ENCODE measurements at regions not wholly inside any gene's neighbourhood (a gene's known extent, or its start where the extent isn't known, plus 50 kb on each side); places are given as distances from the start of the nearest gene placed in this dataset.

DNA sequence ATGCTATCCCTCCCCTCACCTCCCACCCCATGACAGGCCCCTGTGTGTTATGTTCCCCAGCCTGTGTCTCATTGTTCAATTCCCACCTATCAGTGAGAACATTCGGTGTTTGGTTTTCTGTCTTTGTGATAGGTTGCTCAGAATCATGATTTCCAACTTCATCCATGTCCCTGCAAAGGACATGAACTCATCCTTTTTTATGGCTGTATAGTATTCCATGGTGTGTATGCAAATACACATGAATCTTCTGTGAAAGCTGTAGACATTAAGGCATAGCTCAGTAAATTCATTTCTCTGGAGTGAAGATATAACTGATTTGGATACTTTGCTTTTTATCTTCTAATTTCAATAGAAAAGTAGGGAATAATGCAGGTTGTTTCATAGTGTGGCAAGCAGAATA lies 125.8 kb upstream of the C1QTNF9B start:
- no peak overlapping the region for H3K4me3 Mint-ChIP-seq
- H3K27ac Mint-ChIP-seq = no peak overlapping the region
- DNase-seq = no peak
- no peaks in the 10 kb centered on the region for H3K9me3 Mint-ChIP-seq
- H3K36me3 Mint-ChIP-seq (ENCODE audit: low read depth) = no peaks in the 10 kb centered on the region
- TF ChIP-seq, protein P1, sequence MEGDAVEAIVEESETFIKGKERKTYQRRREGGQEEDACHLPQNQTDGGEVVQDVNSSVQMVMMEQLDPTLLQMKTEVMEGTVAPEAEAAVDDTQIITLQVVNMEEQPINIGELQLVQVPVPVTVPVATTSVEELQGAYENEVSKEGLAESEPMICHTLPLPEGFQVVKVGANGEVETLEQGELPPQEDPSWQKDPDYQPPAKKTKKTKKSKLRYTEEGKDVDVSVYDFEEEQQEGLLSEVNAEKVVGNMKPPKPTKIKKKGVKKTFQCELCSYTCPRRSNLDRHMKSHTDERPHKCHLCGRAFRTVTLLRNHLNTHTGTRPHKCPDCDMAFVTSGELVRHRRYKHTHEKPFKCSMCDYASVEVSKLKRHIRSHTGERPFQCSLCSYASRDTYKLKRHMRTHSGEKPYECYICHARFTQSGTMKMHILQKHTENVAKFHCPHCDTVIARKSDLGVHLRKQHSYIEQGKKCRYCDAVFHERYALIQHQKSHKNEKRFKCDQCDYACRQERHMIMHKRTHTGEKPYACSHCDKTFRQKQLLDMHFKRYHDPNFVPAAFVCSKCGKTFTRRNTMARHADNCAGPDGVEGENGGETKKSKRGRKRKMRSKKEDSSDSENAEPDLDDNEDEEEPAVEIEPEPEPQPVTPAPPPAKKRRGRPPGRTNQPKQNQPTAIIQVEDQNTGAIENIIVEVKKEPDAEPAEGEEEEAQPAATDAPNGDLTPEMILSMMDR (IDR thresholded peaks at IDR 0.05) = no peak
- peaks cover 5% of the 10 kb centered on the region; the same call in 1 of the 2 replicates for H3K4me1 Mint-ChIP-seq (ENCODE audit: low read depth)
- H3K27me3 Mint-ChIP-seq (ENCODE audit: insufficient read depth) = no peaks in the 10 kb centered on the region; the same call in none of the 2 replicates

- H3K27me3 Mint-ChIP-seq (ENCODE audit: insufficient read depth) = peaks cover 1% of the 10 kb centered on the region
- TF ChIP-seq, protein P1 (IDR thresholded peaks at IDR 0.05) = no peak
- DNase-seq = no peak
- H3K27ac Mint-ChIP-seq = no peak overlapping the region
- H3K4me1 Mint-ChIP-seq (ENCODE audit: low read depth) = peaks cover 12% of the 10 kb centered on the region
- no peaks in the 10 kb centered on the region for H3K9me3 Mint-ChIP-seq
- no peak overlapping the region for H3K4me3 Mint-ChIP-seq
- H3K36me3 Mint-ChIP-seq (ENCODE audit: low read depth) = no peaks in the 10 kb centered on the region
These were observed 130.2 kb upstream of the C1QTNF9B start for GRCh38 chr13:24027494-24027893.

DNA sequence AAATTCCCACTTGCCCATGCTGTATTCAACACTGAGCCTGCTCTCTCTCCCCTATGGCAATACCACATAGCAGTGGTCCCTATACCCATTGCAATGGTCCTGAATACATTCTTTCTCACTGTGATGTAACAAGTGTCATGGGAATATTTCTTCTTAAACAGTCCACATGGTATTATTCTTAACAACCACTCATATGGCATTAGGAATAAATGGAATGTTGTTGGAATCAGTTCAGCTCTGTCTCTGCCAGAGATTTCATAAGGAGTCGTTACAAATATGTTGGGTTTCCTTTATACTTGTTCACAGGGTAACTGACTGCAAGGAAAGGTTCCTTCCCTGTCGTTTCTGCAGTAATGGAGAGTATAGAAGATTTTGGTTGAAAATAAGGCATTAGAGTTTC lies 128.3 kb upstream of the SPATA13 start:
- Mint-ChIP-seq H3K4me3 (no peak overlapping the region), H3K27me3 (ENCODE audit: insufficient read depth) (peaks cover 1% of the 10 kb centered on the region; the same call in 1 of the 2 replicates), H3K9me3 (no peaks in the 10 kb centered on the region), H3K4me1 (ENCODE audit: low read depth) (peaks cover 30% of the 10 kb centered on the region), H3K36me3 (ENCODE audit: low read depth) (no peaks in the 10 kb centered on the region), H3K27ac (peak overlapping the region; percentile 47)
- TF ChIP-seq, protein P1 (IDR thresholded peaks at IDR 0.05) = no peak
- DNase-seq = peak; percentile 56

DNA sequence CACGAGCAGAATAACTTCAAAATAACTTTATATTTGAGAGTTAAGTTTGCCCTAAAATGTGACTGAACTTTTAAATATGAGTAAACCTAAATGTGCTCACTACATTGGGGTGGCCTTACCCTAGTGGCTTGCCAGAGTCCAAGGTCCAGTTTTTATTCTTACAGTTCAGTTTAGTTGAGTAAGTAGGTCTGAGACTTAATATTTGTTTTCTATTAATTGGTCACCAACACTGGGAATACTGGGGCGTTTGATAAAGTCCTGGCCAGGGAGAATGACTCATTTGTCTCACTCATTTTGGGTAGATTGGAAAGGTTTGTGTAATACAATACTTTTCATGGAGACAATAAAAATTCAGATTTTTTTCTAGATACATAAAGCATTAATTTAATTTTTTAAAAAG lies 127.8 kb upstream of the SPATA13 start:
- Mint-ChIP-seq H3K27me3 (ENCODE audit: insufficient read depth) (peaks cover 1% of the 10 kb centered on the region; the same call in 1 of the 2 replicates), H3K36me3 (ENCODE audit: low read depth) (no peaks in the 10 kb centered on the region), H3K4me3 (no peak overlapping the region), H3K4me1 (ENCODE audit: low read depth) (peaks cover 30% of the 10 kb centered on the region), H3K9me3 (no peaks in the 10 kb centered on the region), H3K27ac (peak overlapping the region; percentile 47)
- TF ChIP-seq, protein P1 (IDR thresholded peaks at IDR 0.05) = no peak
- no peak for DNase-seq

DNA sequence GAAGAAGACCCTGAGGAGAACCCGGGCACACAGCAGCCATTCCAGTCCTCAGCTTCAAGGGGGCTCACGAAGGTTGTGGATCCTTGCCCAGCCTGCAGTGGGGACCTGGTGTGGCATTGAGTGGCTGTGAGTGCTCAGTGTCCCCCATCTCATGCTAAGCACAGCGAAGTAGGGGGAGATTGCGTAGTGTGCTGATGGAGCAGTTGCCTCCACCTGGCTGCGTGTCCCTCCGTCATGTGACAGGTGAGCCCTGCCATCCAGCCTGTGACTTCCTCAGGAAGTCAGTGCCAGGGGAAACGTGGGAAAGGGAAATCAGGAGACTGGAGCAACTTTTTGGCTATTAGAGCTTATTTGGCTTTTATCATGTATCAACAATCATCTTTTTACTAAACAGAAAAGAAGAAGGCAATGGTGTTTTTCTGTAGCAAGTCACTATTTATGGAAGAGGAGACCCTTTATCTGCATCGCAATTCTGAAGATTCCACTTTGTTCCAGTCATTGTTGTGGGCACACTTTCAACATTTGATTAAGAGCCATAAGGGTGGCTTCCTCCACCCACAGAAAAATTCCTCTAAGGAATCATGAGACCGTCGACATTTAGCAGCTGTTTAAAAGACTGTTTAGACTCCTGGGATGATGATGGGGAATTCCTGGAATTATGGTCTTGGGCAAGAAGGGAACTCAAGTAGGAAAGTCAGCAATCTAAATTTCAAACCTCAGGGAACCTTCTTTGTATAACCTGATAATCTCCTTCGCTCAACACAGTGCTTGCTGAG lies 126.8 kb upstream of the SPATA13 start:
- Mint-ChIP-seq H3K27ac (peak overlapping the region; percentile 28; the same call in 1 of the 2 replicates), H3K4me3 (peak overlapping the region; percentile 7; the same call in 1 of the 2 replicates), H3K9me3 (no peaks in the 10 kb centered on the region), H3K27me3 (ENCODE audit: insufficient read depth) (peaks cover 1% of the 10 kb centered on the region; the same call in 1 of the 2 replicates), H3K4me1 (ENCODE audit: low read depth) (peaks cover 38% of the 10 kb centered on the region), H3K36me3 (ENCODE audit: low read depth) (no peaks in the 10 kb centered on the region)
- DNase-seq = peak; percentile 13
- TF ChIP-seq, protein P1 (IDR thresholded peaks at IDR 0.05) = no peak
